ENCODE measurements at regions not wholly inside any gene's neighbourhood (a gene's known extent, or its start where the extent isn't known, plus 50 kb on each side); places are given as distances from the start of the nearest gene placed in this dataset.

DNA sequence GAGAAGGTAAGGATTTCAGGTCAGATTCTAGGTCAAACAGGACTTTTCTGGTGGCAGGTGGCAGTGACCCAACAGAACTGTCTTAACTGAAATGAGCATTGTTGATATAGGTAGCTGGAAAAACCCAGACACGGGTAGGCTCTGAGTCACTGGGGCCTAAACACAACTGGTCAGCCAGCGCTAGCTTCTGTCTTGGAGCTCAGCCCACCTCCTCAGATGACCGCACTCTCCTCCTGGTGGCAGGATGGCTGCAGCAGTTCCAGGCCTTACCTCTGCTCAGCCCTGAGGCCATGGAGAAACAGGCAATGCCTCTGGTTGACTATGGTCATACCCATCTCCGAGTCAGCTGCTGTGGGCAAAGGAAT, 61.1 kb upstream of the GATA2 start:
- TF ChIP-seq EZH2phosphoT487 (IDR thresholded peaks at IDR 0.05; ENCODE audit: insufficient read depth, low read depth) (no peak), EZH2 (IDR thresholded peaks at IDR 0.05; ENCODE audit: insufficient read depth, poor library complexity, severe bottlenecking) (no peak)

Measured in GM23248 (cell line).